SU-DHL-6 (cell line): ENCODE measurements at regions not wholly inside any gene's neighbourhood (a gene's known extent, or its start where the extent isn't known, plus 50 kb on each side); places are given as distances from the start of the nearest gene placed in this dataset.

Experiments used
- H2AFZ ChIP-seq: fragments of 200-600 bp; sonication (generic); 2 replicates; pipeline ENCODE4 v1.6.1; 2014; ENCODE audit warnings: low read depth, mild to moderate bottlenecking, moderate library complexity, mixed read lengths, antibody characterized with exemption, low read length; ENCODE audit not compliant: severe bottlenecking
- H3F3A ChIP-seq: fragments of 200-600 bp; shearing (Covaris generic); 2 replicates; pipeline ENCODE4 v1.6.0; 2016; ENCODE audit warnings: antibody characterized with exemption, mild to moderate bottlenecking; ENCODE audit not compliant: insufficient read depth
- H3K27ac ChIP-seq: fragments of 200-600 bp; sonication (generic); 2 replicates; pipeline ENCODE4 v1.5.1; 2016; ENCODE audit warnings: low read depth, mild to moderate bottlenecking, low read length, moderate library complexity, mixed read lengths
- H3K27me3 ChIP-seq: fragments of 200-600 bp; sonication (generic), shearing (Covaris generic); 2 replicates; pipeline ENCODE4 v1.6.0; 2014; ENCODE audit warnings: mild to moderate bottlenecking, low read length
- H3K36me3 ChIP-seq: fragments of 200-600 bp; sonication (generic); 2 replicates; pipeline ENCODE4 v1.6.1; 2014; ENCODE audit warnings: mild to moderate bottlenecking, low read length, mixed read lengths
- H3K4me2 ChIP-seq: fragments of 300-600, 200-600 bp; shearing (Covaris generic), sonication (generic); 2 replicates; pipeline ENCODE4 v1.6.0; 2014; ENCODE audit warnings: low read length, low read depth, mild to moderate bottlenecking; ENCODE audit not compliant: poor library complexity, severe bottlenecking
- H3K4me3 ChIP-seq: fragments of 200-600 bp; sonication (generic); 2 replicates; pipeline ENCODE4 v1.5.1; 2014; ENCODE audit warnings: antibody characterized with exemption, low read length, mild to moderate bottlenecking, mixed read lengths; ENCODE audit not compliant: insufficient read depth, poor library complexity, severe bottlenecking
- H3K79me2 ChIP-seq: fragments of 200-600 bp; sonication (generic); 2 replicates; pipeline ENCODE4 v1.6.1; 2014; ENCODE audit warnings: mild to moderate bottlenecking, low read length, moderate library complexity; ENCODE audit not compliant: insufficient read depth
- H3K9ac ChIP-seq: fragments of 200-600 bp; sonication (generic); 2 replicates; pipeline ENCODE4 v1.7.0; 2014; ENCODE audit warnings: mild to moderate bottlenecking, low read length
- H3K9me2 ChIP-seq: fragments of 200-600 bp; sonication (generic); replicated peaks from 2 replicates; pipeline ENCODE4 v1.6.1; 2014; ENCODE audit warnings: low read length; ENCODE audit not compliant: insufficient read depth
- H3K9me3 ChIP-seq: fragments of 200-600 bp; sonication (generic); 2 replicates; pipeline ENCODE4 v1.6.1; 2014; ENCODE audit warnings: low read length, mixed read lengths; ENCODE audit not compliant: insufficient read depth
- H4K20me1 ChIP-seq: fragments of 200-600 bp; sonication (generic); 2 replicates; pipeline ENCODE4 v1.6.1; 2014; ENCODE audit warnings: low read depth, mild to moderate bottlenecking, antibody characterized with exemption, low read length, moderate library complexity, mixed read lengths
- CTCF ChIP-seq: fragments of 200-600 bp; sonication (generic); IDR thresholded peaks from one replicate; pipeline ENCODE4 v1.5.1; 2017; ENCODE audit warnings: antibody characterized with exemption, mild to moderate bottlenecking, low read length, moderate library complexity; ENCODE audit not compliant: insufficient read depth, poor library complexity, severe bottlenecking
- EZH2phosphoT487 ChIP-seq: fragments of 200-600 bp; sonication (generic), shearing (Covaris generic); conservative IDR thresholded peaks from 2 replicates; pipeline ENCODE4 v1.6.1; 2018; ENCODE audit warnings: mild to moderate bottlenecking, antibody characterized with exemption, low read length, moderate library complexity, mixed read lengths

GRCh38 chr10:130623680-130624267 lies 487.6 kb downstream of the GLRX3 start:
- no peak for TF ChIP-seq CTCF
- no peak for TF ChIP-seq EZH2phosphoT487
- Histone ChIP-seq H3K79me2 (no peaks in the 10 kb centered on the region), H3K36me3 (no peaks in the 10 kb centered on the region), H3K9me3 (no peaks in the 10 kb centered on the region), H3K9me2 (no peaks in the 10 kb centered on the region), H3K27ac (no peak overlapping the region), H3K4me3 (no peak overlapping the region), H4K20me1 (no peaks in the 10 kb centered on the region), H3F3A (no peaks in the 10 kb centered on the region), H3K4me2 (no peak overlapping the region), H3K9ac (no peak overlapping the region), H2AFZ (no peak overlapping the region), H3K27me3 (no peaks in the 10 kb centered on the region)

DNA sequence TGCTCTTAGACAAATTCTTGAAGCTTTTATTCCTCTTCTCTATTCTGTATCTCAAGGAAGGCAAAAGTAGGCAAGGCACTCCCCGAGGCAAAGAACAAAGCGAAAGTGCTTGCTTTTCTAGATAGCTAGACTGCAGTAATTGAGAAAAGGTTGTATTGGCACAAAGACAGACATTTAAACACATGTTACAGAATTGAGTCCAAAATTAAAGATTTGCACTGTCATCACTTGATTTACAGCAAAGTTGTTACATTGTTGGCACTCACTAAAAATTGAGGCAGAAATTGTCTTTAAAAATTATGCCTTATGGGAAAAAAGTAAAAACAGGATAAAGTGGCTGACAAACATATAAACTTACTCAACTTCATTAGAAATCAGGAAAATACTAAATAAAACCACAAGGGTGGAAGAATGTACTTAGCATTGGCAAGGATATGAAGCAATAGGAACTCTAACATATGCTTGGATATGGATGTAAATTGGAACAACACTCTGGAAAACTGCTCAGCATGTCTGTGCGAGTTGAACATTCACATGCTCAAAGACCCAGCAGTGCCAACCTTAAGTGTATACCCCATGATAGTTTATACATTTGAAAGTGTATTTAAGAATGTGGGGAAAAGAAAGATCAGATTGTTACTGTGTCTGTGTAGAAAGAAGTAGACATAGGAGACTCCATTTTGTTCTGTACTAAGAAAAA lies 491.3 kb downstream of the GLRX3 start:
- H2AFZ ChIP-seq = no peak overlapping the region
- H3K9me3 ChIP-seq = no peaks in the 10 kb centered on the region

GRCh38 chr10:130630135-130630534 lies 493.9 kb downstream of the GLRX3 start:
- Histone ChIP-seq H3K9me2 (no peaks in the 10 kb centered on the region), H3K79me2 (no peaks in the 10 kb centered on the region), H3K9me3 (no peaks in the 10 kb centered on the region), H2AFZ (no peak overlapping the region), H4K20me1 (no peaks in the 10 kb centered on the region), H3F3A (no peaks in the 10 kb centered on the region), H3K27ac (no peak overlapping the region), H3K9ac (no peak overlapping the region), H3K4me2 (no peak overlapping the region), H3K27me3 (no peaks in the 10 kb centered on the region), H3K36me3 (no peaks in the 10 kb centered on the region), H3K4me3 (no peak overlapping the region)
- no peak for TF ChIP-seq CTCF
- no peak for TF ChIP-seq EZH2phosphoT487

More for the DNA sequence above, 491.3 kb downstream of the GLRX3 start:
- H3K4me3 ChIP-seq = no peak overlapping the region
- H3K27me3 ChIP-seq = no peaks in the 10 kb centered on the region
- H3K9me2 ChIP-seq = no peaks in the 10 kb centered on the region
- no peak overlapping the region for H3K27ac ChIP-seq
- no peak overlapping the region for H3K9ac ChIP-seq
- no peaks in the 10 kb centered on the region for H3K36me3 ChIP-seq
- no peak for TF ChIP-seq EZH2phosphoT487
- TF ChIP-seq CTCF = no peak
- no peak overlapping the region for H3K4me2 ChIP-seq
- no peaks in the 10 kb centered on the region for H3F3A ChIP-seq
- H4K20me1 ChIP-seq = no peaks in the 10 kb centered on the region
- no peaks in the 10 kb centered on the region for H3K79me2 ChIP-seq
